Endothelial cell of umbilical vein (primary cell): ENCODE measurements at regions not wholly inside any gene's neighbourhood (a gene's known extent, or its start where the extent isn't known, plus 50 kb on each side); places are given as distances from the start of the nearest gene placed in this dataset.

ENCODE experiments used
- BruUV-seq: library from RNA; stranded (reverse); fragments of 400-500 nt; replicated peaks from 2 replicates; lab custom pipeline; 2021; lab: Mats Ljungman, UMichigan
- CTCF ChIA-PET: fragments of 300-600, 350-600 bp; sonication (Branson Sonifier 250); formaldehyde crosslinking; loops from one replicate; lab custom pipeline; 2021; ENCODE audit warnings: antibody characterized with exemption, inconsistent platforms; lab: Charles Lee
- POLR2A ChIA-PET: fragments of 300-600, 350-600 bp; sonication (Branson Sonifier 250); formaldehyde crosslinking; loops from one replicate; lab custom pipeline; 2021; ENCODE audit warnings: antibody characterized with exemption, inconsistent platforms; lab: Charles Lee
- DNase-seq: peaks from one replicate; pipeline ENCODE4 v3.0.0-alpha.2; 2011; ENCODE audit warnings: low read depth, low spot score
- FAIRE-seq: peaks from 2 replicates; lab custom pipeline; 2011; peaks lifted over from hg19 to GRCh38; lab: Jason Lieb, UNC
- H2AFZ ChIP-seq: 2 replicates; pipeline ENCODE4 v1.6.0; 2012; ENCODE audit warnings: low read depth, low read length, control low read depth, inconsistent platforms
- H3K27ac ChIP-seq: 2 replicates; pipeline ENCODE4 v1.5.1; 2011; ENCODE audit warnings: low read depth, mild to moderate bottlenecking, control low read depth, low read length, moderate library complexity; ENCODE audit not compliant: insufficient read depth
- H3K27me3 ChIP-seq, 2 experiments: 2 replicates each; pipeline versions ENCODE4 v1.6.0 to v1.6.1; 2011; ENCODE audit warnings: low read length in 2 of 2, mixed read lengths in 1 of 2; ENCODE audit not compliant: control insufficient read depth in 2 of 2, insufficient read depth in 2 of 2
- H3K36me3 ChIP-seq, 2 experiments: 2 replicates in 1 of 2; 3 replicates in 1 of 2; pipeline ENCODE4 v1.5.1; 2011; ENCODE audit warnings: low read length in 2 of 2, mild to moderate bottlenecking in 1 of 2, moderate library complexity in 1 of 2; ENCODE audit not compliant: control insufficient read depth in 2 of 2, insufficient read depth in 2 of 2; ENCODE audit errors: extremely low read depth in 1 of 2
- H3K4me1 ChIP-seq: 3 replicates; pipeline ENCODE4 v1.5.1; 2011; ENCODE audit warnings: mild to moderate bottlenecking, low read length; ENCODE audit not compliant: control insufficient read depth, insufficient read depth; ENCODE audit errors: extremely low read depth
- H3K4me2 ChIP-seq: 2 replicates; pipeline ENCODE4 v1.6.1; 2011; ENCODE audit warnings: low read length, control low read depth, mixed read lengths; ENCODE audit not compliant: insufficient read depth
- H3K4me3 ChIP-seq, 3 experiments: fragments of 200-600 bp in 1 of 3; sonication (generic), shearing (Covaris generic) in 1 of 3; replicated peaks in 1 of 3; 2 replicates each; pipeline ENCODE4 v1.5.1; 2011 to 2016; ENCODE audit warnings: control low read depth in 3 of 3, low read length in 3 of 3, mild to moderate bottlenecking in 2 of 3, inconsistent platforms in 1 of 3, low read depth in 1 of 3, moderate library complexity in 1 of 3; ENCODE audit not compliant: insufficient read depth in 1 of 3
- H3K79me2 ChIP-seq: 2 replicates; pipeline ENCODE4 v1.6.0; 2012; ENCODE audit warnings: low read length, inconsistent platforms; ENCODE audit not compliant: control insufficient read depth, insufficient read depth
- H3K9ac ChIP-seq: replicated peaks from 2 replicates; pipeline ENCODE3; 2011; ENCODE audit warnings: low read length, control low read depth; ENCODE audit not compliant: insufficient read depth; ENCODE audit errors: extremely low read depth
- H3K9me1 ChIP-seq: replicated peaks from 3 replicates; pipeline ENCODE4 v1.6.0; 2011; ENCODE audit warnings: mild to moderate bottlenecking, low read length; ENCODE audit not compliant: control insufficient read depth, insufficient read depth; ENCODE audit errors: extremely low read depth
- H3K9me3 ChIP-seq: replicated peaks from 2 replicates; pipeline ENCODE4 v1.5.1; 2012; ENCODE audit warnings: low read length, inconsistent platforms; ENCODE audit not compliant: control insufficient read depth, insufficient read depth
- H4K20me1 ChIP-seq: replicated peaks from 2 replicates; pipeline ENCODE3; 2011; ENCODE audit warnings: mild to moderate bottlenecking, low read length; ENCODE audit not compliant: control insufficient read depth, insufficient read depth; ENCODE audit errors: extremely low read depth
- EZH2 ChIP-seq: IDR thresholded peaks from 2 replicates; pipeline ENCODE4 v1.6.1; 2012; ENCODE audit warnings: borderline replicate concordance, low read depth, mild to moderate bottlenecking, moderate library complexity, low read length, inconsistent platforms; ENCODE audit not compliant: severe bottlenecking
- FOS ChIP-seq: IDR thresholded peaks from 2 replicates; pipeline ENCODE4 v1.6.1; 2011; ENCODE audit warnings: mild to moderate bottlenecking, low read length, moderate library complexity, borderline replicate concordance; ENCODE audit not compliant: insufficient read depth
- GATA2 ChIP-seq: IDR thresholded peaks from 2 replicates; pipeline ENCODE4 v1.7.0; 2011; ENCODE audit warnings: low read depth, mild to moderate bottlenecking, moderate library complexity, mixed read lengths, low read length; ENCODE audit not compliant: insufficient read length, insufficient read depth
- JUN ChIP-seq: IDR thresholded peaks from 2 replicates; pipeline ENCODE4 v1.6.1; 2011; ENCODE audit warnings: borderline replicate concordance, low read depth; ENCODE audit not compliant: insufficient read length, insufficient read depth
- MYC ChIP-seq: IDR thresholded peaks from one replicate; pipeline ENCODE4 v1.6.1; 2011; ENCODE audit warnings: mild to moderate bottlenecking, low read depth, low read length
- POLR2A ChIP-seq: IDR thresholded peaks from 2 replicates; pipeline ENCODE4 v1.6.1; 2012; ENCODE audit warnings: low read depth, mild to moderate bottlenecking, control low read depth, low read length
- POLR2AphosphoS5 ChIP-seq: IDR thresholded peaks from 2 replicates; pipeline ENCODE4 v1.6.1; 2012; ENCODE audit warnings: low read depth, mild to moderate bottlenecking, control low read depth, low read length, moderate library complexity; ENCODE audit not compliant: insufficient read depth
- dilution Hi-C: fragments of 300-500 bp; cut with MboI; formaldehyde crosslinking; loops from one replicate; pipeline ENCODE4 v1.15.0; 2019; ENCODE audit warnings: low sequenced_read_pairs; ENCODE audit not compliant: extremely low pct_ligation_motif_present
- intact Hi-C: fragments of 100-400 bp; cut with micrococcal nuclease; formaldehyde crosslinking; loops from one replicate; pipeline ENCODE4 v1.10.0; 2022
- TF ChIP-seq, protein P1 (sequence below), 2 donors: IDR thresholded peaks; 1 replicate in 1 of 2; 2 replicates in 1 of 2; pipeline ENCODE4 v1.5.1; 2011; ENCODE audit warnings: low read length in 2 of 2, mild to moderate bottlenecking in 2 of 2, moderate library complexity in 2 of 2, control low read depth in 1 of 2, inconsistent platforms in 1 of 2, low read depth in 1 of 2; ENCODE audit not compliant: insufficient read depth in 1 of 2; ENCODE audit errors: extremely low read depth in 1 of 2
- TF ChIP-seq, protein P2 (sequence below): IDR thresholded peaks from 2 replicates; pipeline ENCODE4 v1.6.1; 2011; ENCODE audit not compliant: insufficient read depth, insufficient read length

DNA sequence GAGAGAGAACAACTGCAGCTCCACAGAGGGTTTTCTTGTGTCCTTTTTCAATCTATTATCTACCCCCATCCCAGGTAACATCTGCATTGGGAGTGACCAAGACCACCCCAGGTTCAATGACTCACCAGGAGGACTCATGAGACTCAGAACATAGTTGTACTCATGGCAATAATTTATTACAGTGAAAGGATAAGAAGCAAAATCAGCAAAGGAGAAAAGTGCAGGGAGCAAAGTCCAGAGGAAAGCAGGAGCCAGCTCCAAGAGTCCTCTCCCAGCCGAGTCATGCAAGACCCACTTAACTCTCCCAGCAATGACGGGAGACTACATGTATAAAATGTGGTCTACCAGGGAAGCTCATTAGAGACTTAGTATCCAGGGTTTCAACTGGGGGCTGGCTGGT, 129.5 kb upstream of the RBPJ start:
- ChIA-PET CTCF (no interaction called here), POLR2A (no interaction called here)
- Histone ChIP-seq H3K79me2 (no peaks in the 10 kb centered on the region), H3K9ac (no peak overlapping the region), H3K9me3 (no peaks in the 10 kb centered on the region), H3K27me3 (no peaks in the 10 kb centered on the region), H3K4me3 (no peak overlapping the region), H3K9me1 (no peaks in the 10 kb centered on the region), H3K36me3 (no peaks in the 10 kb centered on the region), H3K4me1 (no peaks in the 10 kb centered on the region), H3K27ac (no peak overlapping the region), H3K4me2 (no peak overlapping the region), H2AFZ (no peak overlapping the region), H4K20me1 (no peaks in the 10 kb centered on the region)
- intact Hi-C loops, result no loop called here
- DNase-seq (no peak), FAIRE-seq (no peak)
- no TSS peak for BruUV-seq
- TF ChIP-seq, protein P1, sequence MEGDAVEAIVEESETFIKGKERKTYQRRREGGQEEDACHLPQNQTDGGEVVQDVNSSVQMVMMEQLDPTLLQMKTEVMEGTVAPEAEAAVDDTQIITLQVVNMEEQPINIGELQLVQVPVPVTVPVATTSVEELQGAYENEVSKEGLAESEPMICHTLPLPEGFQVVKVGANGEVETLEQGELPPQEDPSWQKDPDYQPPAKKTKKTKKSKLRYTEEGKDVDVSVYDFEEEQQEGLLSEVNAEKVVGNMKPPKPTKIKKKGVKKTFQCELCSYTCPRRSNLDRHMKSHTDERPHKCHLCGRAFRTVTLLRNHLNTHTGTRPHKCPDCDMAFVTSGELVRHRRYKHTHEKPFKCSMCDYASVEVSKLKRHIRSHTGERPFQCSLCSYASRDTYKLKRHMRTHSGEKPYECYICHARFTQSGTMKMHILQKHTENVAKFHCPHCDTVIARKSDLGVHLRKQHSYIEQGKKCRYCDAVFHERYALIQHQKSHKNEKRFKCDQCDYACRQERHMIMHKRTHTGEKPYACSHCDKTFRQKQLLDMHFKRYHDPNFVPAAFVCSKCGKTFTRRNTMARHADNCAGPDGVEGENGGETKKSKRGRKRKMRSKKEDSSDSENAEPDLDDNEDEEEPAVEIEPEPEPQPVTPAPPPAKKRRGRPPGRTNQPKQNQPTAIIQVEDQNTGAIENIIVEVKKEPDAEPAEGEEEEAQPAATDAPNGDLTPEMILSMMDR (IDR thresholded peaks at IDR 0.05; ENCODE audit: extremely low read depth in 1 of 2, insufficient read depth in 1 of 2, low read depth in 1 of 2, low read length in 2 of 2), result no peak
- no peak for TF ChIP-seq POLR2AphosphoS5
- TF ChIP-seq, protein P2, sequence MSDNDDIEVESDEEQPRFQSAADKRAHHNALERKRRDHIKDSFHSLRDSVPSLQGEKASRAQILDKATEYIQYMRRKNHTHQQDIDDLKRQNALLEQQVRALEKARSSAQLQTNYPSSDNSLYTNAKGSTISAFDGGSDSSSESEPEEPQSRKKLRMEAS, result no peak
- TF ChIP-seq EZH2, result no peak
- TF ChIP-seq GATA2, result no peak
- no peak for TF ChIP-seq POLR2A
- TF ChIP-seq FOS, result no peak
- no peak for TF ChIP-seq JUN
- TF ChIP-seq MYC, result no peak
- dilution Hi-C loops, result no loop called here
